GM21717 (cell line): ENCODE measurements at regions not wholly inside any gene's neighbourhood (a gene's known extent, or its start where the extent isn't known, plus 50 kb on each side); places are given as distances from the start of the nearest gene placed in this dataset.
A peak's percentile ranks its signal among the peaks of the same experiment; 100 is the strongest.

Experiments used
- ATAC-seq: cut with Tn5 transposase; IDR thresholded peaks from one replicate; pipeline ENCODE4 v1.9.1; 2021; ENCODE audit warnings: mild to moderate bottlenecking, moderate library complexity; ENCODE audit not compliant: unreplicated experiment

DNA sequence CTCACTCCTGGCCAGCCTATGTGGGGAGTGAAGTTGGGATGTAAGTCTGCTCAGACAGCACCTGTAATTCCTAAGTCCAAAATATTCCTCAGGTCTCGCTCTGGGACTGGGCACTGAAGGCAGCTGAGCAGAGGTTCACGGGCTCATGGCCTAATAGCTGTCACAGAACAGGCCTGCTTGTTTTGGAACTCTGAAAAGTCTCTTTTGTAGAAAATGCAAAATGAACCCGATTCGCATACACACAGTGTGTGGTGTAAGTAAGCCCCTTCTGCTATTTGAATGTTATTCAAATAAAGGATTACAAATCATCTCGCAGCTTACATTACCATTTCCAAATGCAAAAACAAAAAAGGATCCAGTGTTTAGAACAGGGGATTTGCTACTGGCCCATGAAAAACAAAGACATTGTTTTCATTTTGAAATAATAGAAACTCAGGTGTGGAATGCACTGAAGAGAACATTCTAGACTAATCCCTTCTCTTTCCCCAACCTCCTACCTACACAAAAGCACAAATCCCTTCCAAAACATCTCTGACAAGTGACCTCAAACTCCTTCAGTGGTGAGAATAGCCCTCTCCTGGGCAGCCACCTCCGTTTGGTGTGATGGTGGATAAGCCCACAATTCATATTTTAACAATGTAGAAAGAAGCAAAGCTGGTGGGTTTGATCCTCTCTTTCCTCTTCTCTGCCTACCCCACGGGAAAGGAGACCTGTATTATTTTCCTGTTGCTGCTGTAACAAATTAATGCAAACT is 118.3 kb upstream of the NCK2 start:
- ATAC-seq = no peak

DNA sequence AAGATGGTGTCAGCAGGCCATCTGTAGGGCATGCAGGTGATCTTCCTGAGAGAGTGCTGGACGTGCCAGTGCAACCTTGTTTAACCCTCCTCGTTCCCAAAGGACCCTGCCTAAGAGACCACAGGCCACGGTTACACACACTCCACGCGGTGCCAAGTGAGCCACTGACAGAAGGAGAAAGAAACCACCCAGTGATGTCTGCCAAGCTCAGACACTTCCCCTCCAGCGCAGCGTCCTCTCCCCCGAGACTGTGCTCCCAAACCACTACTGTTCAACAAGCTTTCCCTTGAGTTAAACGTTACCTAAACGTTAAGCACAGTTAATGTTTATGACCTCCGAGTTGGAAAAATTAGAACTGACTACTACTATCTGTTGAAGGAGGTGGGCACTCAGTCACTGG is 119.1 kb upstream of the NCK2 start:
- no peak for ATAC-seq

DNA sequence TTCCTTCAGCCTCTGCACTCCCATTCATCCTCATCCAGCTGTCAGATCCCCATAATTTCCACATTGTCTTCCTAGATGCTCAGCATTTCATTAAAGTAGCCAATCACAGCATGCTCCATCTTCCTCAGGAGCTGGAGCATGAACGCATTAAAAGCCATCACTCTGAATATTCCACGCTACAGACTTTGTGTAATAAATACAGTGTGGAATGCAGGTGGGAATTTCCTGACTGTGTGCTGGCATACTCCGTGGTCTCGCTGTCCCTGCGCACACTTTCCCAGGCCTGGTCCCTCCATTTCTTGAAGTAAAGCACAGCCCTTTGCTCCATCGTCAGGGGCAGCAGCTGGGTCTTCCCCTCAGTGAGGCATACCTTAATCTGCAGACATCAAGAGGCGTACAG is 123.7 kb upstream of the NCK2 start:
- ATAC-seq = no peak

DNA sequence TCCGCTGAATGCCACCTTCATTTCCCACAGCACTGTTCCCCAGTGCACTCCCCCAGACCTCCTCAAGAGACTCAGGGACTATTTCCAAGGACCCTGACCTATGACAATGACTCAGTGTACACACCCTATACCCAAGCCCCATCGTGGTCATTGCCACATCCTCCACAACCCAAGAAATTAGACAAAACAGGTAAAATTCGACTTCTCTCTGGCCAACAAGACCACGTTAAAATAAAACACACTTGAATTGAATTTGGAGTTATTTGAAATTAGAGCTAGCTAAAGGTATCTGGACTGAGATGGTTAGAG is 126.4 kb upstream of the NCK2 start:
- no peak for ATAC-seq

DNA sequence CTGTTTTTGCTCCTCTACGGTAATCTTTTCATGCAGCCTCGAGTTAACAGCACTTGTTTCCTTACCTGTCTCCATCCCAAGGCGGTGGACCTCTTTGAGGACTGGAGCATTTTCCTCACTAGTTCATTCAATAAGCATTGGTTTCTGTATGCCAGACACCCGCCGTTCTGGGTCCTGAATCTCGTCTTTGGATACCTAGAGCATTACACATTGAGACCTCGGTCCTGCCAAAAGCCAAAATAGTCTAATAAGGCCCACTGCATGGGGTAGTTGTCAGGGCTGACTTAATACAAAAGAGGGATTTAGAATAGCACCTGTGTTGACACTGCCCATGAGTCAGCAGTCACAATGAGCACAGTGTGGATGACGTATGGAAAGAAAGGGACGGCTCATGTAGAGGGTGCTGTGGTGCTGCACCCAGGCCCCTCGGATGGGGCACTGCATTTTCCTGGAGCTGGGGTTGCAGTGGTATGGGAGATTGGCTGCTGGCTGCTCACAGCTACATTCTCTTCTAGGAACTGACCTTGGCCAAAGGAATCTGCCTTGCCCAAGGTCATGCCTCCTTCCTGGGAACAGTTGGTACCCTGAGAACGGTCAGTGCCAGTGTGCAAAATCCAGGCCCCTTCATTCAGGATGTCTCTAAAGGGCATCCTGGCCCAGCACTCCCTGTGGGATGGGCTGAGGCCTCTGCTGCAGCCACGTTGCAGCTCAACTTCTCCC is 126.9 kb upstream of the NCK2 start:
- no peak for ATAC-seq

DNA sequence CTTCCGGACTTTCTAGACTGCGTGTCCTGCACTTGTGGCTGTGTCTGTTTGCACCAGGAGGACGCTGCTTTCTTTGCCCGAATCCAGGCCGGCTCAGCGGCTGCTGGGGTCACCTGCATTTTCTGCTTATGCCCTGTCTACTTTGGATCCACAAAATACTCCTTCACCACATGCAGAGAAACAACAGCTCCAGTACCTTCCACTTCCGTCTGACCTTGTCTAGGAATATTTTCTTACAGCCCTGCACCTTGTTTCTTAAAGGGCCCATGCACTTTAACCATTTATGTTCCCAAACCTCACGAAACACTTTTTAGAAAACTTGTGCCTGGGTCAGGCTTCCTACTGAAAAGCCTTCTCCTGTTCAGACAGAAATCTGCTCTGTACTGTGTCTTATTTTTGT is 129.4 kb upstream of the NCK2 start:
- ATAC-seq = no peak

DNA sequence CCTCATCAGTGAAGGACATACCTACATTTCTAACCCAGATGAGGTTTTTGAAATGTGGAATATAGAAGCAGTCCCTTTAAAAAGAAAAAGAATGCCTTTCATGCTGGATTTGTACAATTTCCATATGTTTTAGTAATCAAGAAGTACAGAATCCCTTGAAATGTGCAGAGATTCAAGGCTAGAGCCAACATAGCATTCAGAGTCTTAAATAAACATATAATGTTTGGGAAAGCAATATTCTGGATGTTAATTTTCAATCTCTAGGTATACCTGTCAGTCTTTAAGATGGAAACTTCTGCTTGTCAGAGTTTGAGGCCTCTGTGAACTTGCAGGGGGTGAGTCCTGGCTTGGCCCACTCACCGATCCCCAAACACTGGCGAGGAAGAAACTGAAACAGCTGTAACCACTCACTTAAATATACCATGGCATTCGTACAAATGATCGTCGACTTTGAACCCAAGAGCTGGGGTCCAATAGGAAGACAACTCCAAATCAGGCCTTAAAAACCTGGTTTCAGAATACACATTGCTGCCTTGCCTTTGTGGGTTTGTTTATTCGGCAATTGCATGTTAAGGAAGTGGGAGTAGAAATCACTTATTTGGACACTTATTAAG is 132.8 kb upstream of the NCK2 start:
- ATAC-seq = no peak

DNA sequence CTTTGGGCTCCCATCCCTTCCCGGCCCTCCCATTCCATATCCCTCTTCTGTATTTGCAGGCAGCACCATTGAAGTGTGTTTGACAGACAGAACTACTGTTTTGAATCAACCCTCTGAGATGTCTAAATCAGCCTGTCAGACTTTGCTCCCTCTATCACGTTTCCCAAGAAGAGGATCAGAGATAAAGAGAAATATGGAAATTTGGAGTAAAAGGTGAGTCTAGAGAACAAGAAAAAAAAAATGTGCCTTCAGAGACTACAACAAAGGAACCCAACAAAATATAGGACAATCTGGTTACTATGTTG is 133.4 kb upstream of the NCK2 start:
- no peak for ATAC-seq

DNA sequence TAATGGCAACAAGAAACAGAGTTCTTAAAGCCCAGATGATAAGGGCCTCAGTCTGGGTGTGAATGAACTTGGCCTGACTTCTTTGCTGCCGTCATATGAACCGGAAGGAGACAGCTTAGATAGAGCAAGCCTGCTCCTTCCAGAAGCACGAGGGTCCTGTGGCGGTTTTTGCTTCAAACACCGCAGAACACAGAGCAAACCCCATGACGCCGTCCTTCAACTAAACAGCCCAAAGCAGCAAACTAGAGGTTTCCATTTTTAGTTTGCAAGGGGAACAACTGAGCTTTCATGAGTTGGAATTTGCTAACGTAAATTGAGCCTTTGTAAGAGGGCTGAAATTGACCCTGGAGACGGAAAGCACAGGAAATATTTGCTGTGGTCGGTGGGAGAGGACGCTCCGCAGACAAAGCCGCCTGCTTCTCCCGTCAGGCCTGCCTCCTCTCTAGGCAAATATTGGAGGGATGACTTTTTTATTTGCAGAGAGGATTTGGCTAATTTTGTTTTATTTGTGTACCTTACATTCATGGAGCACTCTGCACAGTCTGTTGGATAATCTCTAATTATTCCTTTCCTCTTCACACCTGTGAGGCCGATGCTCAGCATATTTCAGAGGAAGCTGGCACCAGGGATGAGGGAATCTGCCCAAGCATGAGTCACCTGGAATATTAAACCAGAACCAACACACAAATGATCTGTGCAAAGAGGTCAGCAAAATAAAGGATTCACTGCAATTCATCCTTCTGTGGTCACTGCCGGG is 134.0 kb upstream of the NCK2 start:
- no peak for ATAC-seq

DNA sequence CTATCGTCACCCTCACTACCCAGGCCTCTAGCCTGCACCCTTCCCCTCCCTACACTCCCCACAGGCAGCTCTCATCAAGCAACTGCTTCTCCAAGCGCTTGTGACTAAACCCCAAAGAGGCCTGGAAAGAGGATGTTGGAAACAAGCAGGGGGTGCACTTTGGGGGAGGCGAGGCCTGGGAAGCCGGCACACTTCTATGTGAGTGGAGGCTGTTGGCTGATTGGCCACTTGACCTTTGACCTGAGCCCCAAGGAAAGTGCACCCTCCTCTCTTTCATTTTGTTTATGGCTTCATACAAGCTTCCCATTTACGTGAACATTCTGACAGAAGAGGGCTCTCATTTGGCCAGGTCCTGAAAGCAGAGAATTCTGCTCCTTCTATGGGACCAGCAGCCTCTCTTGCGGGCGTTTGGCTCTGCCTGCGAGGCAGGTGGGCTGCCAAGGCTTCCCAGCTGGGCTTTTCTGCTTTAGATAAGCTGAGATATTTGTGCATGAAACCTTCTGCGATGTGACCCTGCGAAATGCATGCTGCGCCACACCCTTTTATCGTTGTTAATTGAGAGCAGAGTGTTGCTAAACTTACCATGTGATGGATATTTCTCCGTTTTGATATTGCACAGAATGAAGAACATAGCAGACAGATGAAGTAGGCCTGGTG is 134.8 kb upstream of the NCK2 start:
- ATAC-seq = no peak

DNA sequence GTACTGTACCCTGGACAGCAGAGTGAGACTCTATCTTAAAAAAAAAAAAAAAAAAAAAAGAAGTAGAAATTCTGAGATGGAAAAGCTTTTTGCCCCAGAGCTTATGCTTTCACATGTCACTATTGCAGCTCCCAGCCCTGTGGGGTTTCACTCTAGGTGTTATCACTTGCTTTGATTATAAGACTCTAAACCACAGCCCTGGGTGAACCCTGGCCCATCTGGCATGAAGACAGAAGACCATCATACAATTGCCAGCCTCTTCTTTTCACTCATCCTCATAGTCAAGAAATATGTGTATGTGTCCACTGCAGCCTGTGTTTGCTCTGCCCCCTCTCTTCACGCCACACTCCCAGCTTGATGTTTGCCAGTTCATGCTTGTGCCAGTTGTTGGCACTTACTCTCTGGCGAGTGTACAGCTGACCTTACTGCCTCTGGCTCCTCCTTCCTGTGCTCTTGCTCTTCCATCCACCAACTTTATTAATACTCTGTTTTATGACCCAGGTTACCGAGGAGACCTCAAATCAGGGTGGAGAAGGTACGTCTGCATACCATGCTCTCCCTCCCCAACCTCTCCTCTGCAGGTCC is 136.7 kb upstream of the NCK2 start:
- no peak for ATAC-seq

DNA sequence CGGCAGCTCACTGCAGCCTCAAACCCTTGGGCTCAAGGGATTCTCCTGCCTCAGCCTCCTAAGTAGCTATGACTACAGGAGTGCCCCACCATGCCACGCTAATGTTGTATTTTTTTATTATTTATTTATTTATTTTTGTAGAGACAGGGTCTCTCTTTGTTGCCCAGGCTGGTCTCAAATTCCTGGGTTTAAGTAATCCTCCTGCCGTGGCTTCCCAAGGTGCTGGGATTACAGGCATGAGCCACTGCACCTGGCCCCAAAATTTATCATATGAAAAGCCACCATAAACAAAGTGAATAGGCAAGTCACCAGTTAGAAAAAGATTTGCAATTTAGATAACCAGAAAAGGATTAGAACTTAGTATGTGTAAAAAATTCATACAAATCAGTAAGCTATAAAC is 138.6 kb upstream of the NCK2 start:
- no peak for ATAC-seq

DNA sequence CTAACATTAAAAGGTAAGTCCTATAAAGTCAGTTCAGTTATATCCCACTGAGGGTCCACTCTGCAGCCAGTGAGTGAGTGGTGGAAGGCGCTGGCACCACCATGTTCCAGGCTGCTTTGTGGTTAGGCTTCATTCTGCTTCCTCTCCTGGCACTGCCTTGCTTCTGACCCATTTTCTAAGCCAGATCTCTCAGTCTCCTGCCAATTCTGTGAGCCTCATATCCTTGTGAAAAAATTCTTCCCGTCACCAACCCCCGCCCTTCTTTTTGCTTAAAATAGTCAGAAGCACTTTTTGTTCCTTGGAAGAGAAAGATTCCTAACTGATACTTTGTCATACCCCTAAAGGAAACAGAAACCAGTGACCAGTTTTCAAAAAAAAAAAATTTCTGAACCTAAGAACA is 139.8 kb upstream of the NCK2 start:
- no peak for ATAC-seq

DNA sequence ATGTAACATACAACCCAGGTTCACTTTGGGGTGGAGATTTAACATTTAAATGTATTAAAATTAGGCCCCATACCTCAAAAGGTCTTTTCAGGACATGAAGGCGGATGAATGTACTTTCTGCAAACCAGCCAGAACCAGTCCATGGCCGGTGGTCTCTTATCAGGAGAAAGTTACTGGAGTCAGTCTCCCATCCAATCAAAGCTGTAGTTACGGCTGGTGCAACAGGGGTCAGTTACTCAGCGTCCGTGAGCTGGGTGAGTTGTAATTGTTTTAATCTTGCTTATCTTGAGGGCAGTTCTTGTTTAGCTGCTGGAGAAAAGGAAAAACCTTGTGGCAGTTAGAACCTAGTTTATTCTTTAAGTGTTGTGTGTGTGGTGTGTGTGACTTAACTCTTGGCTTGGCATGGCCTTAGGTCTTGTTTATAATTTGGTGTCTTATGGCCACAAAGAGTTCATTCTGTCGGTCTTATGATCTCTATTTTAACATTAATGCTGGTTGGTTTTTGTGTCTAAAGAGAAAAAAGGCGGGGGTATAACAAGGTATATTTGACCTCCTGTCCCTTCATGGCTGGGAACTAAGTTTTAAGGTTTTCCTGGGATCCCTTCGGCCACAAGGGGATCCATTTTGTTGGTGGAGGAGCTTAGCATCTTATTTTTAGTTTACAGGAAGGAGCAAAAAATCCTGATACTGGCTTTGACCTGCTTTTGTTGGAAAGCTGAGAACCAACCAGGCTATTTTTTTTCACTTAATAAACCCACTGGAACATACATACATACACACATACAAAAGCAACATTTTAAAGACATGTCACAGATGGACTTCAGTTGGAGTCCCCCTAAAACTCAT is 143.5 kb upstream of the NCK2 start:
- no peak for ATAC-seq

DNA sequence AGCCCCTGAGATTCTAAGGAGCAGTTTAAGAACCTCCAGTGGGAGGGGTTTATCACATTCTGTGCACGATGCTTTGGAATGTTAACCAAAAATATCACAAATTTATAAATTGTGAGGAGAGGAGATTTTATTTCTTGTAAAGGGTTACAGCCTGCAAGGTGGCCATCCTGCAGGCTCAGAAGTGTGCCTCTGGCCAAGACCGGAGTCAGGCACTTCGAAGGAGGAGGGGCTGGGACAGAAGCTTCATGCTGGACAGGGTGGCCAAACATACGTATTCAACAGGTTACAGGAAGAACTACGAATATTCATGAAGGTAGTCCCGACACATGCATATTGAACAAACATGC is 144.1 kb upstream of the NCK2 start:
- ATAC-seq = no peak

DNA sequence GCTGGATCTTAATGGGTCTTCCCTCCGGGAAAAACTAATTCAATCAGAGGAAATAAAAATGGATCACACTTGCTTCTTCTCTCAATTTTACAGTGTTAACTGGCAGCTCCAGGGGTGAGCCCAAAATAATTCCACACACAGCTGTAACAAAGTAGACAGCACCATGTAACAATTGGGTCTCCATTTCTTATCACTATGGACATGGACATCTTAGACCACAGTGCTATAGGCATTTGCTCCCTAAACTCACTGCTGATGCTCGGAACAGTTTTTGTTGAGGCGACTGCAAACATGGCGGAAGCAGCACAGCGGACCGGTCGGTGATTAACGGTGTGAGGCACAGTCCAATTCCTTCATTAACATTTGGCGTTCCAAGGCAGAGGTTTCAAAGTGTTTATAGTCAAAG is 144.7 kb upstream of the NCK2 start:
- no peak for ATAC-seq

DNA sequence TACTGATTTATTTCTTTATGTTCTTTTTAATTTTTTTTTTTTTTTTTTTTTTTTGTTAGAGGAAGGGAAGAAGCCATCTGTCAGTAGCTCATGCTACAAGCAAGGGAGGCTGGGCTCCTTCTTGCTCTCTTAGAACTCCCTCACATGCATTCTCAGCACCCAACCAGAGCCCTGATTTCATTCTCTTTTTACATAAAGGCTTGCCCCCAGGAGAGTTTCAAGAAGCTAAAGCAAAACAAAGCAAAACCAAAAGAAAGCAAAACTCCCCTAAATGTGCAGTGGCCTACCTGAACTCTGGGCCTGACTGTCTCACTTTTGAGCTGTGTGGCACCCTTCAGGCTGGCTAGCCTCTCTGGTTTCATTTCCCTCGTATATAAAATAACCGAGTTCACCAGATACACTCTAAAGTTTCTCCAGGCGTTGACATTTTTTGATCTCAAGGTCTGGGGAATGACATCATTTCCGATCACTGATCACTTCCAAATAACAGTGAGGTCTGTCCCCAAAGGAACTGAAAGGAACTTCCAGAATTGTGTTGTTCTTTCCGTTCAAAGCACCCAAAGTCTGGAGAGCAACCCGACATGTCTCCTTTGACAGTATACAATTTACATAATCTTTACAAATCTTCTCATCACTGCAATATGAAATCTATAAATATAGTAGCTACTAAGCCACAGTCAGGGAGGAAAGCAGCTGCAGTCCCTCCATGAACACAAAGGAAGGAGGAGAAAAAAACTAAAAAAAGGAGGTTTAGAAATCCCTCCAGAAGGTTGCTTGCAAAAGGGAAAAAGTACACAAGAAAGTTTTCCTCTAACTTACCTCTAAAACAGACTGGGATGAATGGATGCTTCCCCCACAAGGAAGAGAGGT is 145.6 kb upstream of the NCK2 start:
- ATAC-seq = peak; percentile 78

DNA sequence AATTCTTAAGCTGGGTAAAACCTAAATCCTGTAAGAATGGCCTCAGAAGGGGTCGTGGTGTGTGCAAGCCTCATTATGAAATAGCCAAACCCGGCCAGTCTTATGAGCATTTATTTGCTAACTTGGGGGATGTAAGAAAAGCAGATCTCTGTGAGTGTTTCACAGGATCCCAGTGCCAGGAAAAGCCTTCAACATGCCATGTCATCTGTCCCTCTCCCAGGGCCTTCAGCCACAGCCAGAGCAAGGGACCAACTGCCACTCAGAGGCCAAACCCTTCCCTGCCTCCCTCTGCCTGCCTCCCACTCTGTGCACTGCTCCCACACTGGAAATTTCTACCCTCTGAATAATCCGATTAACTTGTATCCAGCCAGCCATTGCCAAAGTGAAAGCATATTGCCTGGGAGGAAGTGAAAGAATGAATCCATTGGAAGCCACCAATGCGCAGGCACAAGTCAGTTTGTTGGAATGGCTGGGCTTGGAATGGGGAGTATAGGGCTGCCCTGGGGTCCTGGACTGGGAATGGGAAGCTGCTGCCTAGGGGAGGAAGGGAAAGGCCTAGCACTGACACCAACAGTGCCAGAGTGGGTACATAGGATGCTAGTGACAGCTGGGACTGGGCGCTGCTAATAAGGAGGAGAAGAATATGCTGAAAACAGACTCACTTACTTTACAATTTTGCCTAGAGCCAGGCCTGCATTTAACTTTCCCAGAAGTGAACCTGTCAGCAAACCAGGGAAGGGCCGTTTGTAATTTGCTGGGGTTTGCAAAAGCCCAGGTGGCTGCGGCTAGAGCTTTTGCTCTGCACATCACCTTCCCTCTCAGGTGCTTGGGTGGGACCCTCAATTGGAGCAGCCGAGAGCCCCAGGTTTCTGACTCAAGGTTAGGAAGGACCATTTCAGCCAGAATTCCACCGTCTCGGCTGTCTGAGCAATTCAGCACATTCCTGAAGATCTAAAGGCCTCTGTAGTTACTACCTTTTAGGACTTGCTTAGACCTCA is 146.6 kb upstream of the NCK2 start:
- no peak for ATAC-seq
